GM21576 (cell line): ENCODE measurements at regions not wholly inside any gene's neighbourhood (a gene's known extent, or its start where the extent isn't known, plus 50 kb on each side); places are given as distances from the start of the nearest gene placed in this dataset.

Experiments
- ATAC-seq: cut with Tn5 transposase; IDR thresholded peaks from one replicate; pipeline ENCODE4 v1.9.1; 2021; ENCODE audit warnings: mild to moderate bottlenecking, moderate library complexity; ENCODE audit not compliant: unreplicated experiment

- ATAC-seq, result no peak
Observed at GRCh38 chr1:219805191-219805590, 123.2 kb downstream of the SLC30A10 start.

GRCh38 chr1:219801156-219801820 lies 127.1 kb downstream of the SLC30A10 start:
- ATAC-seq, result no peak

- ATAC-seq, result peak; percentile 36
Observed at GRCh38 chr1:219798283-219799030, 129.9 kb downstream of the SLC30A10 start.

- ATAC-seq, result no peak
Observed at GRCh38 chr1:219797683-219798082, 130.7 kb downstream of the SLC30A10 start.

GRCh38 chr1:219797009-219797408 lies 131.3 kb downstream of the SLC30A10 start:
- ATAC-seq, result no peak

GRCh38 chr1:219795363-219795917 lies 132.9 kb downstream of the SLC30A10 start:
- ATAC-seq, result no peak

- ATAC-seq, result peak; percentile 74
Observed at GRCh38 chr1:219794085-219794743, 134.1 kb downstream of the SLC30A10 start.

GRCh38 chr1:219792337-219793021 lies 135.9 kb downstream of the SLC30A10 start:
- ATAC-seq, result no peak

GRCh38 chr1:219791766-219792165 lies 136.6 kb downstream of the SLC30A10 start:
- no peak for ATAC-seq

GRCh38 chr1:219790834-219791615 lies 137.3 kb downstream of the SLC30A10 start:
- no peak for ATAC-seq

GRCh38 chr1:219788700-219789099 lies 139.7 kb downstream of the SLC30A10 start:
- ATAC-seq, result no peak

GRCh38 chr1:219788091-219788490 lies 140.3 kb downstream of the SLC30A10 start:
- ATAC-seq, result no peak

- ATAC-seq, result no peak
Observed at GRCh38 chr1:219784660-219785381, 143.5 kb downstream of the SLC30A10 start.

GRCh38 chr1:219783605-219784235 lies 144.6 kb downstream of the SLC30A10 start:
- ATAC-seq, result peak; percentile 48

GRCh38 chr1:219782929-219783328 lies 145.4 kb downstream of the SLC30A10 start:
- no peak for ATAC-seq

- ATAC-seq, result no peak
Observed at GRCh38 chr1:219782311-219782710, 146.0 kb downstream of the SLC30A10 start.

GRCh38 chr1:219781491-219781890 lies 146.9 kb downstream of the SLC30A10 start:
- no peak for ATAC-seq

- no peak for ATAC-seq
Observed at GRCh38 chr1:219778793-219779369, 149.5 kb downstream of the SLC30A10 start.

- no peak for ATAC-seq
Observed at GRCh38 chr1:219778110-219778509, 150.2 kb downstream of the SLC30A10 start.
